Kidney epithelial cell (primary cell): ENCODE measurements at regions not wholly inside any gene's neighbourhood (a gene's known extent, or its start where the extent isn't known, plus 50 kb on each side); places are given as distances from the start of the nearest gene placed in this dataset.

Source experiments
- DNase-seq: peaks from one replicate; pipeline ENCODE4 v3.0.0-alpha.2; 2010; ENCODE audit warnings: low read depth
- H3K27me3 ChIP-seq: 2 replicates; pipeline ENCODE4 v1.6.0; 2011; ENCODE audit warnings: low read length; ENCODE audit not compliant: control insufficient read depth, insufficient read depth
- H3K36me3 ChIP-seq: 2 replicates; pipeline ENCODE4 v1.5.1; 2011; ENCODE audit warnings: low read length; ENCODE audit not compliant: control insufficient read depth, insufficient read depth
- H3K4me3 ChIP-seq: 2 replicates; pipeline ENCODE4 v1.5.1; 2011; ENCODE audit warnings: low read depth, mild to moderate bottlenecking, control low read depth, low read length
- TF ChIP-seq, protein P1 (sequence below): IDR thresholded peaks from 2 replicates; pipeline ENCODE4 v1.5.1; 2011; ENCODE audit warnings: mild to moderate bottlenecking, moderate library complexity, low read length, control low read depth, inconsistent platforms; ENCODE audit not compliant: insufficient read depth, poor library complexity, severe bottlenecking

DNA sequence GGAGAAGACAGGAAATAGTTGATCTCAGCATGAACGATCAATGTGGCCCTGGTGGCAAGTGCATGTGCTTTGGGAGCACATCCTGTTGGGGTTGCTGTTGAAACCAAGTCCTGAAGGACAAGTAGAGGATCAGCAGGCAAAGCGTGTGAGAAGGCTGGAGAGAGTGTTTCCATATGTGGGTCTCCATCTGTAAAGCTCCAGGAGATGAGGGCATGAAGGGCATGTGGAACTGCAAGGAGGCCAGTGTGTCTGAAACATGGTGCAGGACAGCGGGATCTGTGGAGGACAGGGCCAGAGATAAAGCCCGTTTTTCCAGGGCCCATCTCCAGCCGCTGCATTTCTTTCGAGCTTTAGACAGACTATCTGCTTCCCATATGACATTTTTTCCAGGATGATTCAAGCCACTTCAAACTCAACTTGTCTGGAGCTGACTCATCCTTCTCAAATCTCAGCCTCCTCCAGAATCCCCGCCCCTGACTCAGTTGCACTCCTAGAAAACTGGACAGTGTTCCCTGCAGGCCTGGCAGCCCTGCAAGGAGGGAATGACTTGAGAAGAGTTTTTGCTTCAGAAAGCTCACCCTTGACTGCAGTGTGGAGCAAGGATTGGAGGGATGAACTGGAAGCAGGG is 226.1 kb downstream of the VAPA start:
- H3K4me3 ChIP-seq, result no peak overlapping the region
- H3K27me3 ChIP-seq, result no peaks in the 10 kb centered on the region
- H3K36me3 ChIP-seq, result no peaks in the 10 kb centered on the region
- DNase-seq, result no peak
- TF ChIP-seq, protein P1, sequence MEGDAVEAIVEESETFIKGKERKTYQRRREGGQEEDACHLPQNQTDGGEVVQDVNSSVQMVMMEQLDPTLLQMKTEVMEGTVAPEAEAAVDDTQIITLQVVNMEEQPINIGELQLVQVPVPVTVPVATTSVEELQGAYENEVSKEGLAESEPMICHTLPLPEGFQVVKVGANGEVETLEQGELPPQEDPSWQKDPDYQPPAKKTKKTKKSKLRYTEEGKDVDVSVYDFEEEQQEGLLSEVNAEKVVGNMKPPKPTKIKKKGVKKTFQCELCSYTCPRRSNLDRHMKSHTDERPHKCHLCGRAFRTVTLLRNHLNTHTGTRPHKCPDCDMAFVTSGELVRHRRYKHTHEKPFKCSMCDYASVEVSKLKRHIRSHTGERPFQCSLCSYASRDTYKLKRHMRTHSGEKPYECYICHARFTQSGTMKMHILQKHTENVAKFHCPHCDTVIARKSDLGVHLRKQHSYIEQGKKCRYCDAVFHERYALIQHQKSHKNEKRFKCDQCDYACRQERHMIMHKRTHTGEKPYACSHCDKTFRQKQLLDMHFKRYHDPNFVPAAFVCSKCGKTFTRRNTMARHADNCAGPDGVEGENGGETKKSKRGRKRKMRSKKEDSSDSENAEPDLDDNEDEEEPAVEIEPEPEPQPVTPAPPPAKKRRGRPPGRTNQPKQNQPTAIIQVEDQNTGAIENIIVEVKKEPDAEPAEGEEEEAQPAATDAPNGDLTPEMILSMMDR, result no peak

DNA sequence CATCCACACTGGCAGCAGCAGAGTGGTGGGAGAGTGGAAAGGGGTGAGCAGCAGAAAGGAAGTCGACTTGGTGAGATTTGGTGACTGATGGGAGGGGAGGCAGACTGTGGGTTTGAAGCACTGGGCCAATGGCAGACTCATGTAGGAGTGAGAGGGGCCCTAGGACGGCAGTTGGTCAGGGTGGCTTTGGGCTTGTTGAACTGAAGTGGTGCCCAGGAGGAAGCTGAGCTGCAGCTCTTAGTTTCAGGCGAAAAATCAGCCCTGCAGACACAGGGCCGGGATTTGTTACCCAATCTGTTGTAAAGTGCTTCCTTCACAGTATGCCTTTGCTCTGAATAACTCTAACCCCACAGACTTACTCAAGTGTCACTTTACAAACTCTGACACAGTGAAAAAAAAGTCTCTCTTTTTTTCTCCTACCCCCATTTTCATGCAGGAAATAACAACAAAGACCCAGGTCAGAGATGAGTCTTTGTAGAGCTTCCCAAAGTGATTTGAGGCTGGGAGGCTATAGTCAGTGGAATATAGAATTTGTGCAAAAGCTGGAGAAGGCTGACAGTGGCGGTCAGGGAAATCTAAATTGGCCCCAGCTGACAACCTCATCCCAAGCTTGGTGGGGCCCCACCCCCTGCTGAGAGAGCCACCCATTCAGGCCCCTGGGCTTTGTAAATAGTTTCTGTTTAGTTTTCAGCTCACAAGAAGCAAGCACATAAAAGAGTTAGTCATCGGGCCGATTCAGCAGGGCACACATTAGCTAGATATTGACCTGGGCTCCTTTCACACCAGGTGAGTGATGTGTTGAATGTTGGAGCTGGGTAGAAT is 226.9 kb downstream of the VAPA start:
- no peak for DNase-seq
- no peak overlapping the region for H3K4me3 ChIP-seq
- H3K36me3 ChIP-seq, result no peaks in the 10 kb centered on the region
- TF ChIP-seq, protein P1, result no peak
- H3K27me3 ChIP-seq, result no peaks in the 10 kb centered on the region

DNA sequence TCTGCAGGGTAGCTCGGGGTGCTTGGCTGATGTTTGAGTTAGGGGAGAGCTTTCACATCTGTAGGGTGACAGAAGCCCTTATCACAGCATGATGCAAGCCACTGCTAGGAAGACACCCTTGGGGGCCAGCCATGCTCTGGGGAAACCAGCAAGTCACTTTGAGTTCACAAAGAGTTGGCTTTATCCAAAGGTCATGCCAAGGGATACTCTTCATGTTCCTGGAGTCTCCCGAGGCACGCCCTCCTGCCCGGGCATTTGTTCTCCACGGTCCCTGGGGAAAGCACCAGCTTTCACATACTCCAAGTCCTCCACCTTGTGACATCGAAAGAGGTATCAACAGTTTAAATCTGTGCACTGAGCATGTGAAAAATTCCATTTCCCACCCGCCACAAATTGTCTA is 227.7 kb downstream of the VAPA start:
- Histone ChIP-seq H3K27me3 (no peaks in the 10 kb centered on the region), H3K36me3 (no peaks in the 10 kb centered on the region), H3K4me3 (no peak overlapping the region)
- DNase-seq, result no peak
- TF ChIP-seq, protein P1, result no peak

DNA sequence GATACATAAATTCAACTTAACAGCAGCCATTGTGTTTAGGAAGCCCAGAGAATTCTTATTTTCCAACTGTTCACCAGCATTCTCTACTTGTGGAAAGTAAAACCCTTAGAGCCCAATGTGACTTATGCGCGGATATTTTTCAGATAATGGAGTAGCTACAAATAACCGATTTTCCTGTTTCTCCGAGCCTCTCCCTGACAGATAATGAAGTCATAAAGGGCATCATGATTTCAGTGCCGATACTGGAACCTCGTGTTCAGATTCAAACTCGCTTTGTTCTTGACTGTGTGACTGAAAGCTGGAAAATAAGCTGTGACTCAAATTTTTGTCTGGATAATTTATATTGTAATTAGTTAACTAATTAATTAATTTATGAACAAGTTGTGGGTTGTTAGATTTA is 228.2 kb downstream of the VAPA start:
- no peak for DNase-seq
- H3K27me3 ChIP-seq, result no peaks in the 10 kb centered on the region
- H3K36me3 ChIP-seq, result no peaks in the 10 kb centered on the region
- TF ChIP-seq, protein P1, result no peak
- H3K4me3 ChIP-seq, result no peak overlapping the region

DNA sequence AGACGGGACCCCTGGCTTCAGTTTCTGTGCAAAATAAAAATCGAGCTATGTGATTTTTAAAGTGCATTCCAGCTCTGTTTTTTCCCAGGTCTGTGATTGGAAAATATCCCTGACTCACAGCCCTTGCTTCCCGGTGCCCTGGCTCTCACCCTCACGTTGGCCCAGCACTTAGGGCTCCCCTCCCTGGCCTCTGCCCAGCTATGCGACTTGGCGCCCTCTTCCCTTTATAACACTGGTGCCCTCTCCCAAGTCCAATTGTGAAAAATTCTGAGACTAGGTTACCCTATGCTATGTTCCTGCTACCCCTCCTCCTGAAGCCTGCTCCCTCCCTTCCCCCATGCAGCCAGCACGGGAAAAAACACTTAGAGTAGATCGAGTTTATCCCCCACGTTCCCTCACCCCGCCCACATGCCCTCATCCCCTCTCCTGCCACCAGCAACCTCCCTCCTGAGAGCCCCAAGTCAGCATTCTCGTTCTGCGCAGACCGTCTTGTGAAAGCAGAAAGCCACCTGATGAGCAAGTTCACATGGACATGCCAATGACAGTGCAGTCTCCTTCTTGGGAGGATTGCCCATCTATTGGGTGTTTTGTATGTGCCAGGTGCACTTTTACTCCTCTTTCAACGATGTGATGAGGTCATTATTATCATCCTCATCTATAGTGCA is 228.8 kb downstream of the VAPA start:
- no peak for DNase-seq
- Histone ChIP-seq H3K4me3 (no peak overlapping the region), H3K27me3 (no peaks in the 10 kb centered on the region), H3K36me3 (no peaks in the 10 kb centered on the region)
- TF ChIP-seq, protein P1, result no peak

DNA sequence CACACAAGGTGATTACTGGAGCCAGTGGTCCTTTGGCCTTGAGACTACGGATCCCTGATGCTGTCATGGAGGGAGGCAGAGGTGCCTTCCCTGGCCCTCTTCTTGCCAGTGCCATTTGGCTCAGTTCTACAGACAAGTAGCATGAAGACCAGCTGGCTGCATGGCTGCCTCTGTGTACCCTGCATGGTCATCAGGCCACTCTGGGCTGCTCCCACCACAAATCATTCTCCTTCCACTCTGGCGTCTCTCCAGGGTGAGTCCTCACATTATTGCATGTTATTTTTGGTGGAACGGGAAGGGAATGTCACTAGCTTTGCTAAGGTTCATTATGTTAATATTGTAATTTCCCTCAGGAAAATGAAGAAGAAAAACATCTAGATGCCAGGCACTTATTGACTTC is 229.8 kb downstream of the VAPA start:
- TF ChIP-seq, protein P1, result no peak
- Histone ChIP-seq H3K27me3 (no peaks in the 10 kb centered on the region), H3K4me3 (no peak overlapping the region), H3K36me3 (no peaks in the 10 kb centered on the region)
- no peak for DNase-seq
